Medulla oblongata (tissue), 1 donor: ENCODE measurements at regions not wholly inside any gene's neighbourhood (a gene's known extent, or its start where the extent isn't known, plus 50 kb on each side); places are given as distances from the start of the nearest gene placed in this dataset.

Source experiments
- DNase-seq: peaks from one replicate; pipeline ENCODE4 v3.0.0-alpha.2; 2015; ENCODE audit errors: extremely low spot score

DNA sequence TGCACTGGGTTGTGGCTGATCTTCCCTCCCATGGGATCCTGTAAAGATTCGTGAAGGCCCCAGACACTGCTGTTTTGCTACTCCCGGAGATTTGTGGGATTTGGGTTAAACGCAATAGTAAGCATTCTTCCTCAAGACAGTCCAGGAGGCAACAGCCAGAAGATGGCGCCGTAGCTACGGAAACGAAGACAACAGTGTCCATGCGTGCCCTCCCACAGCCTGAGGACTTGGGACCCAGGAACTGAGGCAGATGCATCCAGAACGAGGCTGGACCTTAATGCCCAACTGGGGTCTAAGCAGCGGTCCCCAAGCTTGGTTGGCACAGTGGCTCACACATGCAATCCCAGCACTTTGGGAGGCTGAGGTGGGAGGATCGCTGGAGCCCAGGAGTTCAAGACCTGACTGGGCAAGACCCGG, 57.6 kb upstream of the ZNF507 start:
- DNase-seq, result peak; percentile 70

DNA sequence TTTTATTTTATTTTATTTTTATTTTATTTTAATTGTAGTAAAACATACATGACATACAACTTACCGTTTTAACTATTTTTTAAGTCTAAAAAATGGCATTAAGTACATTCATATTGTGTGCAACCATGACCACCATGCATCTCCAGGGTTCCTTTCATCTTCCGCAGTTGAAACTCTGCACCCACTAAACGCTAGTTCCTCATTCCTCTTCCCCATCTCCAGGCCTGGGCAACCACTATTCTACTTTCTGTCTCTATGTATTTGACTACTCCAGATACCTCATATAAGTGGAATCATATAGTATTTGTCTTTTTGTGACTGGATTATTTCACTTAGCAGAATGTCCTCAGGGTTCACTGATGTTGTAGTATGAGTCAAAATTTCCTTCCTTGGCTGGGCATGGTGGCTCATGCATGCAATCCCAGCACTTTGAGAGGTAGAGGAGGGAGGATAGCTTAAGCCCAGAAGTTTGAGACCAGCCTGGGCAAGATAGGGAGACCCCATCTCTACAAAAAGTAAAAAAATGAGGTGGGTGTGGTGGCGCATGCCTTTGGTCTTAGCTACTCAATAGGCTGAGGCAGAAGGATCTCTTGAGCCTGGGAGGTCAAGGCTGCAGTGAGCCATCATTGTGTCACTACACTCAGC, 55.7 kb upstream of the ZNF507 start:
- peak; percentile 6 for DNase-seq

DNA sequence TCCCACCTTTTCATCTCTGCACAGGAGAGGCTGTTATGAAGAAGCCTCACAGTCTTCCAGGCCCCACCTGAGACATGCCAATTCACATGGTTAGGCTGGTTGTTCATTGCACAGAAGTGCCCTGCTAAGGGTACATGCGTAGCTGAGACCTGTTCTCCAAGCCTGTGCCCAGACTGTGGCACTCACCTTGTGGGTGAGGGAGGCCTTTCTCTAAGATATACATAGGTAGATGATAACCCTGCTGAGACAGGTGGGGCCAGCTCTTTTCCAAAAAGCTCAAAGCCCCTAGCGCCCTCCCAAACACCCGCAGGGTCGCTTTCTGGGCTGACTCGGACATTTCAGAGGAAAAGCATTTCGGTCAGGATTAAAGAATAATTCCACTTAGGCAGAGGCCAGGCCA, 53.5 kb upstream of the ZNF507 start:
- DNase-seq, result no peak

DNA sequence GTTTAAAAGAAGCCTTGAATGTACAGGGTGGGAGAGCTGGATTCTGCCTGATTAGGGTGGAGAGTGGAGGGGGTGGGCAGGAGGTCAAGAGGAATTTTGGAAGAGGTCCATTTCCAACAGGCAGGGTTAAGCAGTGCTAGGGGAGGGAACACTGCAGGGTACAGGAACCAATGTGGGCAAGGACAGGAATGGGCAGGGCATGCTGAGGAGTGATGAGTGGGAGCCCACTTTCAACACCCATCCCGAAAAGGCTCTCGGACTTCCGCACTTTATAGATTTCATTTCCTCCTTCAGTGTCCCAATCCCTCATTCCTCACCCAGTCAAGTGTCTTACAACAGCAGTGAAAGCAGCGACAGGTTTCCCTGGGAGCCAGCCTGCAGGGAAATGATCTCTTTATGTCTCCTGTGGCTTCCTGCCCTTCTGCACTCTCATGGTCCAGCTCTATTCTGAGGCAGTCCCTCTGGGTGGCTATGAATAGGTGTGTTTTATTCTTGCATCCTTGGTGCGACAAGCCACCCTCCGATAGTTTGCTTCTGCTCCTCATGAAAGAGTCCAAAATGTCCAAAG, 50.5 kb upstream of the ZNF507 start:
- no peak for DNase-seq
